ENCODE measurements at regions not wholly inside any gene's neighbourhood (a gene's known extent, or its start where the extent isn't known, plus 50 kb on each side); places are given as distances from the start of the nearest gene placed in this dataset.

GRCh38 chr3:84125760-84126159 is 833.0 kb upstream of the CADM2 start:
- no peaks in the 10 kb centered on the region for H3K9me2 ChIP-seq (ENCODE audit: insufficient read depth, low read length)
- DNase-seq (ENCODE audit: low spot score), result no peak
- H3K4me2 ChIP-seq (ENCODE audit: low read length), result no peak overlapping the region
- ChIA-PET POLR2A (no interaction called here), CTCF (ENCODE audit: unreplicated experiment) (no interaction called here)
- H4K20me1 ChIP-seq (ENCODE audit: insufficient read depth, low read length), result no peaks in the 10 kb centered on the region
- intact Hi-C loops (cut with micrococcal nuclease; ENCODE audit: unreplicated experiment), result no loop called here
- no peak overlapping the region for H3K27ac ChIP-seq (ENCODE audit: low read depth, low read length, poor library complexity, severe bottlenecking)
- H2AFZ ChIP-seq (ENCODE audit: low read length), result no peak overlapping the region
- no TSS peak for BruUV-seq (replicated peaks)
- TF ChIP-seq CTCF (conservative IDR thresholded peaks at IDR 0.05; ENCODE audit: low read length) (no peak), EZH2phosphoT487 (IDR thresholded peaks at IDR 0.05; ENCODE audit: borderline replicate concordance, low read depth, low read length) (no peak)
- H3K4me3 ChIP-seq (ENCODE audit: low read depth, low read length, poor library complexity, severe bottlenecking), result no peak overlapping the region
- 0 out of 2 replicates have a peak, but pooled peaks cover 7% of the 10 kb centered on the region for H3K9me3 ChIP-seq (ENCODE audit: low read length)
- no peaks in the 10 kb centered on the region for H3K79me2 ChIP-seq (ENCODE audit: insufficient read depth, low read depth, low read length)
- no peaks in the 10 kb centered on the region for H3K4me1 ChIP-seq (ENCODE audit: insufficient read depth, low read length, poor library complexity, severe bottlenecking)
- no peaks in the 10 kb centered on the region for H3K36me3 ChIP-seq (ENCODE audit: insufficient read depth, low read length)

- H3K36me3 ChIP-seq (ENCODE audit: insufficient read depth, low read length), result no peaks in the 10 kb centered on the region
- H3K27ac ChIP-seq (ENCODE audit: low read depth, low read length, poor library complexity, severe bottlenecking), result no peak overlapping the region
- H3K9me3 ChIP-seq (ENCODE audit: low read length), result 0 out of 2 replicates have a peak, but pooled peaks cover 7% of the 10 kb centered on the region
- ChIA-PET CTCF (ENCODE audit: unreplicated experiment) (no interaction called here), POLR2A (no interaction called here)
- H4K20me1 ChIP-seq (ENCODE audit: insufficient read depth, low read length), result no peaks in the 10 kb centered on the region
- H3K4me2 ChIP-seq (ENCODE audit: low read length), result no peak overlapping the region
- no peak for DNase-seq (ENCODE audit: low spot score)
- H3K4me3 ChIP-seq (ENCODE audit: low read depth, low read length, poor library complexity, severe bottlenecking), result no peak overlapping the region
- TF ChIP-seq EZH2phosphoT487 (IDR thresholded peaks at IDR 0.05; ENCODE audit: borderline replicate concordance, low read depth, low read length) (no peak), CTCF (conservative IDR thresholded peaks at IDR 0.05; ENCODE audit: low read length) (no peak)
- intact Hi-C loops (cut with micrococcal nuclease; ENCODE audit: unreplicated experiment), result no loop called here
- H3K9me2 ChIP-seq (ENCODE audit: insufficient read depth, low read length), result no peaks in the 10 kb centered on the region
- BruUV-seq (replicated peaks), result no TSS peak
- H2AFZ ChIP-seq (ENCODE audit: low read length), result no peak overlapping the region
- H3K4me1 ChIP-seq (ENCODE audit: insufficient read depth, low read length, poor library complexity, severe bottlenecking), result no peaks in the 10 kb centered on the region
- no peaks in the 10 kb centered on the region for H3K79me2 ChIP-seq (ENCODE audit: insufficient read depth, low read depth, low read length)
These were observed 832.6 kb upstream of the CADM2 start for GRCh38 chr3:84126160-84126559.

GRCh38 chr3:84128024-84128423 is 830.8 kb upstream of the CADM2 start:
- Histone ChIP-seq H3K4me3 (ENCODE audit: low read depth, low read length, poor library complexity, severe bottlenecking) (no peak overlapping the region), H3K79me2 (ENCODE audit: insufficient read depth, low read depth, low read length) (no peaks in the 10 kb centered on the region), H3K9me2 (ENCODE audit: insufficient read depth, low read length) (no peaks in the 10 kb centered on the region), H3K27ac (ENCODE audit: low read depth, low read length, poor library complexity, severe bottlenecking) (no peak overlapping the region), H3K4me1 (ENCODE audit: insufficient read depth, low read length, poor library complexity, severe bottlenecking) (no peaks in the 10 kb centered on the region), H3K4me2 (ENCODE audit: low read length) (no peak overlapping the region), H4K20me1 (ENCODE audit: insufficient read depth, low read length) (no peaks in the 10 kb centered on the region), H3K9me3 (ENCODE audit: low read length) (0 out of 2 replicates have a peak, but pooled peaks cover 4% of the 10 kb centered on the region), H3K36me3 (ENCODE audit: insufficient read depth, low read length) (no peaks in the 10 kb centered on the region), H2AFZ (ENCODE audit: low read length) (no peak overlapping the region)
- TF ChIP-seq EZH2phosphoT487 (IDR thresholded peaks at IDR 0.05; ENCODE audit: borderline replicate concordance, low read depth, low read length) (no peak), CTCF (conservative IDR thresholded peaks at IDR 0.05; ENCODE audit: low read length) (no peak)
- CTCF ChIA-PET (ENCODE audit: unreplicated experiment), result no interaction called here
- DNase-seq (ENCODE audit: low spot score), result no peak
- intact Hi-C loops (cut with micrococcal nuclease; ENCODE audit: unreplicated experiment), result no loop called here
- no TSS peak for BruUV-seq (replicated peaks)
- POLR2A ChIA-PET, result no interaction called here

Data from OCI-LY7 (cell line).